ENCODE measurements at regions not wholly inside any gene's neighbourhood (a gene's known extent, or its start where the extent isn't known, plus 50 kb on each side); places are given as distances from the start of the nearest gene placed in this dataset.

DNA sequence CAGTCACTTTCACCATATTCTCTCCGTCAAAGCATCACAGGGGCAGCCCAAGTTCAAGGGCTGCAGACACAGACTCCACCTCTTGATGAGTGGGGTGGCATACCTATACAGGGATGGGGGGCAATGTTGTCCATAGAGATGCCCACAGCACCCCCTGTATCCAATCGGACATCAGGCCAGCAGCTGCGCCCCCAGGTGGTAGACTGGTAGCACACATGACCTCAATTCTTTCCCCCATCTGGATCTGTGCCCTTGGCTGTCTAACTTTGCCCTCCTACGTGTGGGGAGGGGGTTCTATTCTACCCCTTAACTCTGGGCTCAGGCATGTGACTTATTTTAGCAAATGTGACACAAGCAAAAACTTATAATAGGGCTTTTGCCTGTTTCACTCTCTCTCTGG, 84.0 kb upstream of the SLC25A48 start:
- Histone ChIP-seq H3K4me1 (no peaks in the 10 kb centered on the region), H3K4me3 (no peak overlapping the region), H3K36me3 (no peaks in the 10 kb centered on the region), H3K27me3 (replicated peaks in 1 of 7) (peaks cover 0 to 18% (median 0%) of the 10 kb centered on the region in 7 donors), H3K27ac (no peak overlapping the region), H3K9me3 (peaks cover 0 to 9% (median under 1%) of the 10 kb centered on the region in 8 donors)
- DNase-seq = no peak
- intact Hi-C loops (cut with DNase I; ENCODE audit: low total_unique reads) = no loop called here
- WGBS, 5 donors = 60 to 65% (median 61%) methylated on average over 4 of the region's 4 CpGs
- TF ChIP-seq POLR2A (IDR thresholded peaks at IDR 0.05) (no peak), POLR2AphosphoS5 (IDR thresholded peaks at IDR 0.05) (no peak)
- TF ChIP-seq, protein P1, sequence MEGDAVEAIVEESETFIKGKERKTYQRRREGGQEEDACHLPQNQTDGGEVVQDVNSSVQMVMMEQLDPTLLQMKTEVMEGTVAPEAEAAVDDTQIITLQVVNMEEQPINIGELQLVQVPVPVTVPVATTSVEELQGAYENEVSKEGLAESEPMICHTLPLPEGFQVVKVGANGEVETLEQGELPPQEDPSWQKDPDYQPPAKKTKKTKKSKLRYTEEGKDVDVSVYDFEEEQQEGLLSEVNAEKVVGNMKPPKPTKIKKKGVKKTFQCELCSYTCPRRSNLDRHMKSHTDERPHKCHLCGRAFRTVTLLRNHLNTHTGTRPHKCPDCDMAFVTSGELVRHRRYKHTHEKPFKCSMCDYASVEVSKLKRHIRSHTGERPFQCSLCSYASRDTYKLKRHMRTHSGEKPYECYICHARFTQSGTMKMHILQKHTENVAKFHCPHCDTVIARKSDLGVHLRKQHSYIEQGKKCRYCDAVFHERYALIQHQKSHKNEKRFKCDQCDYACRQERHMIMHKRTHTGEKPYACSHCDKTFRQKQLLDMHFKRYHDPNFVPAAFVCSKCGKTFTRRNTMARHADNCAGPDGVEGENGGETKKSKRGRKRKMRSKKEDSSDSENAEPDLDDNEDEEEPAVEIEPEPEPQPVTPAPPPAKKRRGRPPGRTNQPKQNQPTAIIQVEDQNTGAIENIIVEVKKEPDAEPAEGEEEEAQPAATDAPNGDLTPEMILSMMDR (IDR thresholded peaks at IDR 0.05 in 8 of 11, conservative IDR thresholded peaks at IDR 0.05 in 3 of 11) = no peak

DNA sequence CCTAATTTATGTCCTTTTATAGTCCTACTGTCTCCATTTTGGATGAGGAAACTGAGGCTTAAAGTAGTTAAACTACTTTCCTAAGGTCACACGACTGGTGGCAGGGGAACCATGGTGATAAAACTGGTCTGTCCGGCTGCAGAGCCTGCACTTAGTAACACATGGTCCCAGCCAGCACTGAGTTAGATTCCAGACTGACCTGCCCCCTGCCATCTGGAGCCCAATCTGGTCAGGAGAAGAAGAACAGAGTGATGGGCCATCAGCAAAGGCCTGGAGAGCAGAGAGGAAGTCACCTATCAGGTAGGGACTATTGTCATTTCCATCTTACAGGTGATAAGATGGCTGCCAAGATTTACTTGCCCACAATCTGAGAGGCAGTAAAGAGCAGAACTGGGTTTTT, 86.6 kb upstream of the SLC25A48 start:
- intact Hi-C loops (cut with DNase I; ENCODE audit: low total_unique reads) = no loop called here
- H3K36me3 ChIP-seq = no peaks in the 10 kb centered on the region
- TF ChIP-seq, protein P1 (IDR thresholded peaks at IDR 0.05 in 8 of 11, conservative IDR thresholded peaks at IDR 0.05 in 3 of 11) = no peak
- TF ChIP-seq POLR2A (IDR thresholded peaks at IDR 0.05) (no peak), POLR2AphosphoS5 (IDR thresholded peaks at IDR 0.05) (no peak)
- no peak overlapping the region for H3K27ac ChIP-seq
- DNase-seq = no peak
- WGBS, 5 donors = 73 to 85% (median 75%) methylated on average over 2 of the region's 2 CpGs
- H3K4me1 ChIP-seq = no peaks in the 10 kb centered on the region
- H3K27me3 ChIP-seq (replicated peaks in 1 of 7) = peaks cover 0 to 18% (median 0%) of the 10 kb centered on the region in 7 donors
- no peak overlapping the region for H3K4me3 ChIP-seq
- peaks cover 0 to 20% (median 10%) of the 10 kb centered on the region in 8 donors for H3K9me3 ChIP-seq

DNA sequence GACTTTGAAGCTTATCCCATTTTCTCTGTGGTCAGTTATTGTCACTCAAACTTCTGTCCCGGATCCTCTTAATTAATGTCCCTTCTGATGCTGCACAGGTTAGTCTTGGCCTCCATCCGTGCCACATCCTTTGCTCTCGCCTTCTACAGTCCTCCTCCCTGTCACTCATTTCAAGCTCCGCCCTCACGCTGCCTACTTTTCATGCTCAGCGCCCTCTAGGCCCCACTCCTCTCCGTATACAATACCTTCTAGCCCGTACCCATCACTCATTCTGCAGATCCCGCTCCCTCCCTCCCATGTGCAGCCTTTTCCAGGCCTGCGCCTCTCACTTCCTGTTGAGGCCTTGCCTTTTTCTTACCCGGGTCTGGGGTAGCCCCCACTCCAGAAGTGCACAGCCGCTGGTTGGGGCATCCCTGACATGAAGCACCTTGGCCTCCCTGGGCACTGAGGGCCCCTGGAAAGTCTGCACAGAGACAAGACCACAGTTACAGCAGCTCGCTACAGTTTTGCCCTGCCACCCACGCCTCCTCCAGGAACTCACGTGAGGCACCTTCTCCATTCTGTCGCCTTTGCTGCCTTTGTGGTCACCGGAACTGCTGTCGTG, 88.5 kb upstream of the SLC25A48 start:
- Histone ChIP-seq H3K4me3 (no peak overlapping the region), H3K36me3 (no peaks in the 10 kb centered on the region), H3K9me3 (peaks cover 0 to 20% (median 10%) of the 10 kb centered on the region in 8 donors), H3K4me1 (no peaks in the 10 kb centered on the region), H3K27ac (no peak overlapping the region), H3K27me3 (replicated peaks in 1 of 7) (peaks cover 0 to 12% (median 0%) of the 10 kb centered on the region in 7 donors)
- intact Hi-C loops (cut with DNase I; ENCODE audit: low total_unique reads) = no loop called here
- TF ChIP-seq POLR2AphosphoS5 (IDR thresholded peaks at IDR 0.05) (no peak), POLR2A (IDR thresholded peaks at IDR 0.05) (no peak)
- TF ChIP-seq, protein P1 (IDR thresholded peaks at IDR 0.05 in 8 of 11, conservative IDR thresholded peaks at IDR 0.05 in 3 of 11) = no peak
- WGBS, 5 donors = 83 to 88% (median 86%) methylated on average over 18 of the region's 18 CpGs
- no peak for DNase-seq

DNA sequence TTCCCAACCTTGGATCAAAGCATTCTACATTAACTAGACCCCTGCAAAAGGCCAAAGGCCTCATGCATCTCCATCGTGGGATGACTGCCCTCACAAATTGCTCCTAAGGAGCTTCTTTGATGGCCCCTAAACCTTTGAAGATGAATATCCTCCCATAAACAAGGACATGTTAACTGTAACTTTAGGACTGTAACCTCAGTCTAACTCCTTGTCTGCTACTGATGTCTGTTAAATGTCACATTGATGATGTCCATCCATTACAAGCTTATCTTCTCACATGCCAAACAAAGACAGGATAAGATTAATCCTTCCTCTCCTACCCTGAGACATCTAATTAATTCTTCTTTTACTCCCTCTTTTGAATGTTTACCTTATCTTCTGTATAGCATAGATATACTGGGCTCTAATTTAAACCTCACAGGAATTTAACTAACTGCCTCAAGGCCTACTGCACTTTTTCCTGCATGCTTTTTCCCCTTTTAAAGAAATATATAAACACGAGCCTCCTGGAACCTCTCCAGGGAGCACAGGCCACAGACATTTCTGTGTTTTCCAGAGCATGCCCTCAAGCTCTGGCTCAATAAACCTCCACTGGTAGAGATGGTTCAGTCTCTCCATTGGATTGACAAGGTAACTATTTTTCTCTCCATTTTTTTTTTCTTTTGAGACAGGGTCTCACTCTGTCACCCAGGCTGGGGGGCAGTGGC, 90.6 kb upstream of the SLC25A48 start:
- intact Hi-C loops (cut with DNase I; ENCODE audit: low total_unique reads) = no loop called here
- Histone ChIP-seq H3K27ac (no peak overlapping the region), H3K9me3 (peaks cover 0 to 20% (median 10%) of the 10 kb centered on the region in 8 donors), H3K36me3 (no peaks in the 10 kb centered on the region), H3K4me1 (no peaks in the 10 kb centered on the region), H3K27me3 (replicated peaks in 1 of 7) (no peaks in the 10 kb centered on the region), H3K4me3 (no peak overlapping the region)
- TF ChIP-seq POLR2A (IDR thresholded peaks at IDR 0.05) (no peak), POLR2AphosphoS5 (IDR thresholded peaks at IDR 0.05) (no peak)
- TF ChIP-seq, protein P1 (IDR thresholded peaks at IDR 0.05 in 8 of 11, conservative IDR thresholded peaks at IDR 0.05 in 3 of 11) = no peak
- WGBS, 5 donors = 45 to 69% (median 51%) methylated on average over 2 of the region's 2 CpGs
- DNase-seq = no peak
